WTC11 (cell line): ENCODE measurements at regions not wholly inside any gene's neighbourhood (a gene's known extent, or its start where the extent isn't known, plus 50 kb on each side); places are given as distances from the start of the nearest gene placed in this dataset.

Source experiments
- ATAC-seq: fragments of 200-7000 bp; cut with Tn5 transposase; 2 replicates; pipeline ENCODE4 v1.10.0; 2021; ENCODE audit warnings: mild to moderate bottlenecking, moderate library complexity
- CTCF ChIA-PET: fragments of 300-600 bp; sonication (Branson Sonifier 250); formaldehyde crosslinking; loops from one replicate; lab custom pipeline; 2021; ENCODE audit warnings: antibody characterized with exemption; lab: Charles Lee
- POLR2A ChIA-PET: fragments of 350-600 bp; sonication (Branson Sonifier 250); formaldehyde crosslinking; loops from one replicate; lab custom pipeline; 2021; ENCODE audit warnings: antibody characterized with exemption; lab: Charles Lee
- DNase-seq: peaks from one replicate; pipeline ENCODE4 v3.0.0; 2021; ENCODE audit warnings: low spot score
- H3K27ac Mint-ChIP-seq: 2 replicates; pipeline ENCODE4 v1.8.0; 2021; ENCODE audit warnings: mixed read lengths
- H3K27me3 Mint-ChIP-seq: 2 replicates; pipeline ENCODE4 v1.8.0; 2021; ENCODE audit warnings: low read depth, mild to moderate bottlenecking, moderate library complexity, mixed read lengths
- H3K36me3 Mint-ChIP-seq: 2 replicates; pipeline ENCODE4 v1.8.0; 2021; ENCODE audit warnings: mixed read lengths
- H3K4me1 Mint-ChIP-seq: 2 replicates; pipeline ENCODE4 v1.8.0; 2022; ENCODE audit warnings: mixed read lengths
- H3K4me3 Mint-ChIP-seq: 2 replicates; pipeline ENCODE4 v1.8.0; 2021; ENCODE audit warnings: mild to moderate bottlenecking, moderate library complexity, mixed read lengths
- H3K9me3 Mint-ChIP-seq: 2 replicates; pipeline ENCODE4 v1.8.0; 2021; ENCODE audit warnings: mixed read lengths
- CREB1 ChIP-seq: sonication (generic); formaldehyde crosslinking; IDR thresholded peaks from 2 replicates; pipeline ENCODE4 v1.8.0; 2023; ENCODE audit warnings: mild to moderate bottlenecking, missing genetic modification reagents
- CREM ChIP-seq: sonication (generic); formaldehyde crosslinking; IDR thresholded peaks from 2 replicates; pipeline ENCODE4 v1.8.1; 2022; ENCODE audit warnings: mild to moderate bottlenecking, missing genetic modification reagents, moderate library complexity
- E2F5 ChIP-seq: sonication (generic); formaldehyde crosslinking; IDR thresholded peaks from 2 replicates; pipeline ENCODE4 v1.8.1; 2022; ENCODE audit warnings: mild to moderate bottlenecking, moderate library complexity, missing genetic modification reagents
- ESRRA ChIP-seq: sonication (generic); formaldehyde crosslinking; IDR thresholded peaks from 2 replicates; pipeline ENCODE4 v1.8.1; 2022; ENCODE audit warnings: mild to moderate bottlenecking, missing genetic modification reagents, borderline replicate concordance
- FOXK1 ChIP-seq: sonication (generic); formaldehyde crosslinking; IDR thresholded peaks from 2 replicates; pipeline ENCODE4 v1.8.0; 2022; ENCODE audit warnings: mild to moderate bottlenecking, moderate library complexity, missing genetic modification reagents
- GRHL2 ChIP-seq: fragments of 250-450 bp; sonication (Bioruptor Pico); IDR thresholded peaks from 2 replicates; pipeline ENCODE4 v1.8.0; 2022; ENCODE audit warnings: mild to moderate bottlenecking, moderate library complexity; ENCODE audit not compliant: insufficient replicate concordance, severe bottlenecking
- HMGXB4 ChIP-seq: sonication (generic); formaldehyde crosslinking; IDR thresholded peaks from 2 replicates; pipeline ENCODE4 v1.8.1; 2023; ENCODE audit warnings: mild to moderate bottlenecking, moderate library complexity, missing genetic modification reagents
- JAZF1 ChIP-seq: fragments of 250-450 bp; sonication (Bioruptor Pico); IDR thresholded peaks from 2 replicates; pipeline ENCODE4 v1.9.0; 2021; ENCODE audit warnings: moderate library complexity, mild to moderate bottlenecking, inconsistent platforms
- NFE2L1 ChIP-seq: sonication (generic); formaldehyde crosslinking; IDR thresholded peaks from 2 replicates; pipeline ENCODE4 v1.8.1; 2023; ENCODE audit warnings: missing genetic modification reagents
- NR3C1 ChIP-seq: sonication (generic); formaldehyde crosslinking; conservative IDR thresholded peaks from 2 replicates; pipeline ENCODE4 v1.8.1; 2023; ENCODE audit warnings: low read depth, mild to moderate bottlenecking, missing genetic modification reagents
- PRRX2 ChIP-seq: fragments of 250-450 bp; sonication (Bioruptor Pico); IDR thresholded peaks from 2 replicates; pipeline ENCODE4 v1.8.0; 2021; ENCODE audit warnings: mild to moderate bottlenecking
- RORB ChIP-seq: fragments of 250-450 bp; sonication (Bioruptor Pico); IDR thresholded peaks from 2 replicates; pipeline ENCODE4 v1.9.0; 2021; ENCODE audit warnings: mild to moderate bottlenecking
- SMAD3 ChIP-seq: sonication (generic); formaldehyde crosslinking; IDR thresholded peaks from 2 replicates; pipeline ENCODE4 v1.8.0; 2022; ENCODE audit warnings: missing genetic modification reagents, mild to moderate bottlenecking, borderline replicate concordance
- STAT6 ChIP-seq: sonication (generic); formaldehyde crosslinking; conservative IDR thresholded peaks from 2 replicates; pipeline ENCODE4 v1.8.1; 2023; ENCODE audit warnings: mild to moderate bottlenecking, low read depth, missing genetic modification reagents, moderate library complexity
- TEAD4 ChIP-seq: sonication (generic); formaldehyde crosslinking; IDR thresholded peaks from 2 replicates; pipeline ENCODE4 v1.8.0; 2022; ENCODE audit warnings: mild to moderate bottlenecking, missing genetic modification reagents
- USF2 ChIP-seq: sonication (generic); formaldehyde crosslinking; IDR thresholded peaks from 2 replicates; pipeline ENCODE4 v1.8.1; 2023; ENCODE audit warnings: mild to moderate bottlenecking, missing genetic modification reagents, moderate library complexity
- ZBTB21 ChIP-seq: sonication (generic); formaldehyde crosslinking; IDR thresholded peaks from 2 replicates; pipeline ENCODE4 v1.8.1; 2023; ENCODE audit warnings: mild to moderate bottlenecking, missing genetic modification reagents, borderline replicate concordance
- ZNF512 ChIP-seq: sonication (generic); formaldehyde crosslinking; IDR thresholded peaks from 2 replicates; pipeline ENCODE4 v1.8.1; 2022; ENCODE audit warnings: missing genetic modification reagents, borderline replicate concordance

- TF ChIP-seq ZNF512, result no peak
- no peak for TF ChIP-seq CREM (CRISPR knock-in tag)
- no peak for TF ChIP-seq E2F5 (CRISPR knock-in tag)
These were observed 254.8 kb upstream of the ZMIZ1 start (continued) for GRCh38 chr10:78813998-78814399.

- ATAC-seq (no peak), DNase-seq (no peak)
- no peak overlapping the region for H3K27ac Mint-ChIP-seq
- H3K4me1 Mint-ChIP-seq, result peaks cover 14% of the 10 kb centered on the region
- no peaks in the 10 kb centered on the region for H3K36me3 Mint-ChIP-seq
- POLR2A ChIA-PET, result no interaction called here
- CTCF ChIA-PET, result no interaction called here
- peaks cover 7% of the 10 kb centered on the region; the same call in 1 of the 2 replicates for H3K27me3 Mint-ChIP-seq
- H3K9me3 Mint-ChIP-seq, result peaks cover 9% of the 10 kb centered on the region
- H3K4me3 Mint-ChIP-seq, result no peak overlapping the region
- no peak for TF ChIP-seq ZBTB21
- peak; percentile 78; the same call in 1 of the 2 replicates for TF ChIP-seq ESRRA (CRISPR knock-in tag)
- TF ChIP-seq CREB1 (CRISPR knock-in tag), result no peak
These were observed 254.4 kb upstream of the ZMIZ1 start for GRCh38 chr10:78814407-78814806.

GRCh38 chr10:78815702-78816334 lies 252.9 kb upstream of the ZMIZ1 start:
- Mint-ChIP-seq H3K9me3 (peaks cover 9% of the 10 kb centered on the region), H3K27me3 (peaks cover 7% of the 10 kb centered on the region; the same call in 1 of the 2 replicates), H3K4me1 (peaks cover 14% of the 10 kb centered on the region), H3K36me3 (no peaks in the 10 kb centered on the region), H3K27ac (no peak overlapping the region), H3K4me3 (no peak overlapping the region)
- DNase-seq, result no peak
- POLR2A ChIA-PET, result no interaction called here
- ATAC-seq, result no peak
- CTCF ChIA-PET, result no interaction called here
- TF ChIP-seq HMGXB4 (CRISPR knock-in tag) (no peak), ZNF512 (no peak), USF2 (CRISPR knock-in tag) (no peak), GRHL2 (CRISPR knock-in tag) (no peak), RORB (no peak), NFE2L1 (no peak), NR3C1 (CRISPR knock-in tag) (no peak), SMAD3 (CRISPR knock-in tag) (no peak), STAT6 (CRISPR knock-in tag) (no peak), PRRX2 (no peak), FOXK1 (no peak), JAZF1 (no peak), TEAD4 (CRISPR knock-in tag) (no peak)
